Loucy (cell line): ENCODE measurements at regions not wholly inside any gene's neighbourhood (a gene's known extent, or its start where the extent isn't known, plus 50 kb on each side); places are given as distances from the start of the nearest gene placed in this dataset.

ENCODE experiments used
- EZH2phosphoT487 ChIP-seq: fragments of 200-600 bp; IDR thresholded peaks from 2 replicates; pipeline ENCODE4 v1.6.1; 2018; ENCODE audit warnings: antibody characterized with exemption, mild to moderate bottlenecking, moderate library complexity, borderline replicate concordance
- TF ChIP-seq, protein P1 (sequence below): fragments of 200-600 bp; sonication (generic); conservative IDR thresholded peaks from 2 replicates; pipeline ENCODE4 v1.5.1; 2014; ENCODE audit warnings: mild to moderate bottlenecking, antibody characterized with exemption, low read length

DNA sequence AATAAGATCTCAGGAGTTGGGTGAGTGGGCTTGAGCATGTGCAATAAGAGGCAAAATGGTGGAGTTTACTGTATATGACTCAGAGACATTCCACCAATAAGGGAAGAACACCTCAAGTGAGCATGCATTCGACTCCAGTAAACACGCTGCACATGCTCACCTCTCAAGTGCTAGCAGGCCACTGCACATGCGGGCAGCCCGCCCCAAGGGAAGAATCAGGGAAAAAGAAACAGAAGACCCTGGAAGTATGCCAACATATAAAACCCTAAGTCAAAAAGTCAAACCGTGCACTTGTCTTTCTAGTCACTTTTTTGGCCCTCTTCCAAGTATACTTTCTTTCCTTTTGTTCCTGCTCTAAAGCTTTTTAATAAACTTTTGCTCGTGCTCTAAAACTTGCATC is 245.3 kb upstream of the RASA1 start:
- no peak for TF ChIP-seq EZH2phosphoT487
- TF ChIP-seq, protein P1, sequence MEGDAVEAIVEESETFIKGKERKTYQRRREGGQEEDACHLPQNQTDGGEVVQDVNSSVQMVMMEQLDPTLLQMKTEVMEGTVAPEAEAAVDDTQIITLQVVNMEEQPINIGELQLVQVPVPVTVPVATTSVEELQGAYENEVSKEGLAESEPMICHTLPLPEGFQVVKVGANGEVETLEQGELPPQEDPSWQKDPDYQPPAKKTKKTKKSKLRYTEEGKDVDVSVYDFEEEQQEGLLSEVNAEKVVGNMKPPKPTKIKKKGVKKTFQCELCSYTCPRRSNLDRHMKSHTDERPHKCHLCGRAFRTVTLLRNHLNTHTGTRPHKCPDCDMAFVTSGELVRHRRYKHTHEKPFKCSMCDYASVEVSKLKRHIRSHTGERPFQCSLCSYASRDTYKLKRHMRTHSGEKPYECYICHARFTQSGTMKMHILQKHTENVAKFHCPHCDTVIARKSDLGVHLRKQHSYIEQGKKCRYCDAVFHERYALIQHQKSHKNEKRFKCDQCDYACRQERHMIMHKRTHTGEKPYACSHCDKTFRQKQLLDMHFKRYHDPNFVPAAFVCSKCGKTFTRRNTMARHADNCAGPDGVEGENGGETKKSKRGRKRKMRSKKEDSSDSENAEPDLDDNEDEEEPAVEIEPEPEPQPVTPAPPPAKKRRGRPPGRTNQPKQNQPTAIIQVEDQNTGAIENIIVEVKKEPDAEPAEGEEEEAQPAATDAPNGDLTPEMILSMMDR = no peak
